Liver (tissue), 3 donors: ENCODE measurements at regions not wholly inside any gene's neighbourhood (a gene's known extent, or its start where the extent isn't known, plus 50 kb on each side); places are given as distances from the start of the nearest gene placed in this dataset.

Experiments
- ATF3 ChIP-seq: IDR thresholded peaks from 2 replicates; pipeline ENCODE4 v1.6.1; 2016; ENCODE audit warnings: antibody characterized with exemption
- CTCF ChIP-seq: fragments of 150-350 bp; IDR thresholded peaks from 2 replicates; pipeline ENCODE4 v1.5.1; 2017; ENCODE audit warnings: improper control_type of control experiment, low read depth, low read length; ENCODE audit not compliant: missing input control
- EGR1 ChIP-seq, 2 donors: IDR thresholded peaks; 2 replicates each; pipeline ENCODE4 v1.6.1; 2016 to 2018; ENCODE audit warnings: antibody characterized with exemption in 2 of 2, low read depth in 2 of 2
- HNF4G ChIP-seq: IDR thresholded peaks from 2 replicates; pipeline ENCODE4 v1.6.1; 2016; ENCODE audit warnings: antibody characterized with exemption
- RAD21 ChIP-seq, 2 donors: IDR thresholded peaks; 2 replicates each; pipeline ENCODE4 v1.6.1; 2016; ENCODE audit warnings: antibody characterized with exemption in 2 of 2, mild to moderate bottlenecking in 2 of 2
- REST ChIP-seq: IDR thresholded peaks from 2 replicates; pipeline ENCODE4 v1.6.1; 2016; ENCODE audit warnings: antibody characterized with exemption, mild to moderate bottlenecking
- RXRA ChIP-seq, 2 donors: IDR thresholded peaks; 2 replicates each; pipeline ENCODE4 v1.6.1; 2017 to 2018; ENCODE audit warnings: antibody characterized with exemption in 2 of 2, mild to moderate bottlenecking in 1 of 2
- TAF1 ChIP-seq: conservative IDR thresholded peaks from 2 replicates; pipeline ENCODE4 v1.6.1; 2016; ENCODE audit warnings: antibody characterized with exemption, mild to moderate bottlenecking
- YY1 ChIP-seq: IDR thresholded peaks from 2 replicates; pipeline ENCODE4 v1.6.1; 2016; ENCODE audit warnings: antibody characterized with exemption, mild to moderate bottlenecking
- ZBTB33 ChIP-seq: IDR thresholded peaks from 2 replicates; pipeline ENCODE4 v1.6.1; 2016; ENCODE audit warnings: antibody characterized with exemption
- donor health status: healthy.
- donor health status: healthy.

- TF ChIP-seq EGR1 (IDR thresholded peaks at IDR 0.05; ENCODE audit: low read depth in 2 of 2), result no peak
- TF ChIP-seq CTCF, result no peak
- no peak for TF ChIP-seq YY1
- no peak for TF ChIP-seq TAF1
- no peak for TF ChIP-seq HNF4G
- no peak for TF ChIP-seq REST
- TF ChIP-seq RXRA (IDR thresholded peaks at IDR 0.05), result no peak
- TF ChIP-seq RAD21 (IDR thresholded peaks at IDR 0.05), result no peak
- TF ChIP-seq ZBTB33, result no peak
- TF ChIP-seq ATF3, result no peak
Measured at GRCh38 chr13:70275841-70276240, 167.6 kb upstream of the KLHL1 start.
